Activated effector memory CD4-positive, alpha-beta T cell treated with anti-CD3 and anti-CD28 coated beads, Interleukin-2, amount 50 U/mL, for 16 hours (primary cell): ENCODE measurements at regions not wholly inside any gene's neighbourhood (a gene's known extent, or its start where the extent isn't known, plus 50 kb on each side); places are given as distances from the start of the nearest gene placed in this dataset.

Source experiments
- DNase-seq: peaks from one replicate; pipeline ENCODE4 v3.0.0-alpha.2; 2020

DNA sequence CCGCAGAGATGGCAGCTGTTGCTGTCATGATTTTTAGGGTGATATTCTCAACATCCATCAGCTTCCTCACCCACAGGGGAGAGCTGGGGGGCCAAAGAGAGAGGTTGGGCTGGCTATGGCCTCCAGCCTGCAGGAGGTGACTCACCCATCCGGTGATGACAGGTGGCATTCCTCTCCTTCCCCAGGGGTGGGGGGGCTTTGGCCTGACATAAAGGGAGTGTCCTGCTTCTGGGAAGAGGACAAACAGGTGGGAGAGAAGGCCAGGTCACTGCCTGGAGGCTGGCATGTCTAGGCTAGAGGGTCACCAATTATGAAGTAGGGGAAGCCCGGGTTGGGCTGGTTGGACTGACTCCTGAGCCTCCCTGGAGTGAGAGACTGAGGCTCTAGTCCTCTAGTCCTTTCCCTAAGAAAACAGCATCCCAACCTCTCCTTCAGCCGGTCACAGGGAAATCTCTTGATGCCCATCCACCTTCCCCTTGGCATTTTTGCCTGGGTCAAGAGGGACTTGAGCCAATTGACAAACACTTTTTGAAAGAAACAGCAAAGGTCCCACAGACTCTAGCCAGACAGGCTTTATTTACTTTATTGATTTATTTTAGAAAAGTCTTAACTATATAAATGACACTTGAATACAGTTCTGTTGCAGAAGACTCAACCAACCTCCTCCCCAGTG is 79.8 kb upstream of the ZNF716 start:
- no peak for DNase-seq

DNA sequence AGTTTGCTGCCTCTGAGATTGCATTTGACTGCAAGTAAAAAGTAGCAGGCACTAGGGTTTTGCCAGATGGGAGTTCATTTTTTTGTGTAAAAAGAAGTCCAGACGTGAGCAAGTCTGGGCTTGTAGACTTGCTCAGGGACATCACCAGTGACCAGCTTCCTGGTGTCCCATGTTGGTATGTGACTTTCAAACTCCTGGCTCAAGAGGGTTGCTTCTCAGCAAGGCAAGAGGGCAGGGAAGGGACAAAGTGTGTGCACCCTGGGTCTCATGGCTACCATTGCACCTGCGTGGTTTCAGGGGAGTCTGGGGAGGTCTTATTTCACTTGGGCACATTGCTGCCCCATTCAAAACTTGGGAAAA is 79.3 kb upstream of the ZNF716 start:
- DNase-seq: no peak

DNA sequence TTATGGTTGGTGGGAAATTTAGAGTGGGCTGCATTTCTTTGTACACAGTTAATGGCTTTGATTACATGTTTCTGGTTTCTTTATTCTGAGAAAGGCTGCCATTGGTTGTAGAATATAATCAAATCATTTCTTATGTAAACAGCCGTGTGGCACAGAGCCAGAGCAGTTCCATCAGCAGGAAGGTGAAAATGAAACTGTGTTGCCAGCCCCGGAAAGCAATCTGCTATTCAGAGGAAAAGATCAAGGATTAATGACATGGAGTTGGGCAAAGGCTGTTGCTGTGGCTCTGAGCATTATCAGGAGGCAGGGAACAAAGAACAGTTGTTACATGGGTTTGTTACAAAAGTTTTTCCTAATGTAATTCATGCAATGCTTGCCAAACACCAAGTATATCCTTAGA is 74.2 kb upstream of the ZNF716 start:
- no peak for DNase-seq

DNA sequence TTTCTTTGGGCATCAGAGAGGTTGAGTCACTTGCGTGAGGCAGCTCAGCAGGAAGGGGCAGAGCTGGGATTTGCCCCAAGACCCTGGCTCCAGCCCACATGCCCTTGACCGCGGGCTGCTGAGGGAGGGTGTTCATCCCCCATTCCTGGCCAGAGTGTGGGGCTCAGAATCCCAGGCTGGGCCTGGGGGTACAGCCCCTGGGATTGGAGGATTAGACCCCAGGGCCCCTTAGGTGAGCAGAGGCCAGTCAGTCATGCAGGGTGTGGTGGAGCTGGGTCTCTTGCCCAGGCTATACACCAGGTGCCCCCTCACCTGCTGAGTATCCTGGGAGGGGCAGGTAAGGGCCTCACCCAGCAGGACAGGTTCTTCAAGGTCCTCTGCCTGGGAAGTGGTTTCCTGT is 68.4 kb upstream of the ZNF716 start:
- DNase-seq: no peak

DNA sequence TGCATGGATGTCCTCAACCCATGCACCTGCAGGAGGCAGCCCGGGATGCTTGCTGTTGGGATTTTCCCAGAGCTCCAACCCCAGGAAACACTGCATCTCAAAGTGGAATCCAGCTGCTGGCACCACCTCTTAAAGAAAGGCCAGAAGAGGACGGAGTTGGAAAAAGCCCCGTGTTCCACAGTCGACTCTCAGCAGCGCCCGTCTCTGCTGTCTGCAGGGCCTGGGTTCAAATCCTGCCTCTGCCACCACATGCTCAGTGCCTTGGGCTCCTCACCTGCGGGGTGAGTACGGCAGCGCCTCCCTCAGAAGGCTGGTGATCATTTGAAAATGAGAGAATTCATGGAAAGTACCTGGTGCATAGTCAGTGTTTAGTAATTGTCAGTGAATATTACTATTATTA is 65.6 kb upstream of the ZNF716 start:
- DNase-seq: no peak

DNA sequence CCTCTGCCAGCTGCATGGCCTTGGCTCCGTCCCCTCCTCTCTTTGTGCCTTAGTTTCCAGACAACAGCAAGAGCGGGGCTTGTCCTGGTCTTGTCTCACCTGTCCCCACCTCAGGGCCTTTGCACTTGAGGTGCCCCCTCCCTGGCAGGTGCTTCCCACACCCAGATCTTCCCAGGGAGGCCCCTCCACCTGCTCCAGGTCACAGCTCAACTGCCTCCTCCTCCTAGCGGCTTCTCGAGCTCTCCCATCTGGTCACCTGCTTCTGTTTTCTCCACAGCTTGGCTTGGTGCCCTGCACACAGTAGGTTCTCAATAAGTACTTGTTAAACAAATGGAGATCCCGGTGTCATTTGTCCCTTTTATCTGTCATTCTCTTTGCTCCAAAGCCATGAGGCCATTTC is 64.3 kb upstream of the ZNF716 start:
- no peak for DNase-seq

DNA sequence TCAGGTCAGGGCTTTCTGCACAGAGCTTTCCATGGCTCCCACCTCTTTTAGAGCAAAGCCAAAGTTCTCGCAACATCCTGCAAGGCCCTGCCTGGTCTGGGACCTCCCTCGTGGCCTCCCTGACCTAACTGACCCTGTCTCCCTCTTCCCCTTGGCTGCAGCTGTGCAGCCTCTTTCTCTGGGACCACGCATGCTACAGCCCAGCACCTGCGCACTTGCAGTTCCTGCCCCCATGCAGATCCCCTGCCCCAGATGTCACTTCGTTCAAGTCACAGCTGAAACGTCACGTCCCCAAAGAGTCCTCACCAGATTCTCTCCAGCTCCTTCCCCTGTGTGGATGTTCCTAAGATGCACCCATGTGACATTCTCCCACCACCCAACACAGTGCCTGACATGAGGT is 61.2 kb upstream of the ZNF716 start:
- DNase-seq: no peak

DNA sequence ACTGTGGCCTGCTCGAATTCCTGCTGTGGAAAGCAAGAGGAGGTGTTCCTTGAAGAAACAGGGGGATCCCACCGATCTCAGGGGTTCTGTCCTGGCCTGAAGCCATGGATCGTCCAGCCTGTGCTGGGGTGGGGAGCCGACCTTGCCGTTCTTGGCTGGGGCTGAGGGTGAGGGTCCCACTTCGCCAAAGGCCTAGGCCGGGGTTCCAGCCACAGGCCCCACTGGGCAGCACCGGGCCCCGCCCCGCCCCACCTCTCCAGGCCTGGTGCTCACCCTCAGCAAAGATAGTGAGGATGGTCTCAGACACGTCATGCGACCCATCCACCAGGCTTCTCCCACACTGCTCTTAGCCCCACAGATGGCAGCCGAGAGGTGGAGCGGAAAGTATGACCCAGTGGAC is 51.4 kb upstream of the ZNF716 start:
- no peak for DNase-seq

DNA sequence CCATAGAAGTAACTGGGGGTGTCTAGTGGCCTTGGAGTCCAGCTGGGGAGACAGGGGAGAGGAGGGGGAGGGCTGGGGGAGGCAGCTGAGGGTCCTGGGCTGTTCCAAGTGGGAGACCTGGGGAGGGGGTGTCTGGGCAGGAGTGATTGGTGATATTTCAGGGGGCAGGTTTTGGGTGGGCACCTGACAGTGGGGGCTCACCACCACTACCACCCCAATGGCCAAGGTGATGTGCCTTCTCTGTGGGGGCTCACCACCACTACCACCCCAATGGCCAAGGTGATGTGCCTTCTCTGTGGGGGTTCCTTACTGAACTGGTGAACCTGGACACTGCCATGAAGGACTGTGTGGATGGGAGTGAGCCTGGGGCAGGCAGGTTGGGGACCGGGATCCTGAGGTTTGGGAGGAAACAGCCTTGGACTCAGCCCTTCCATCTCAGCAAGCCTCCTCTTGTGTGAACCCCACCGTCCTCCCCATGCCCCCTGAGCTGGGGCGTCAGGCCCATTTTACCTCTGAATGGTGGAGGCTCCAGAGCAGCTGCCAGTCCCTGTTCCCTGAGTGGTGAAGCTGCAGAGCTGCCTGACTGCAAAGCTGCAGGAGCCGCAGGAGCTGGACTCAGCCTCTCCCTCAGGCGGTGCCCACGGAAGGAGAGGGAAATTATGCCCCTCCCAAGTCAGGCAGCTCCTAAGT is 50.6 kb upstream of the ZNF716 start:
- no peak for DNase-seq

DNA sequence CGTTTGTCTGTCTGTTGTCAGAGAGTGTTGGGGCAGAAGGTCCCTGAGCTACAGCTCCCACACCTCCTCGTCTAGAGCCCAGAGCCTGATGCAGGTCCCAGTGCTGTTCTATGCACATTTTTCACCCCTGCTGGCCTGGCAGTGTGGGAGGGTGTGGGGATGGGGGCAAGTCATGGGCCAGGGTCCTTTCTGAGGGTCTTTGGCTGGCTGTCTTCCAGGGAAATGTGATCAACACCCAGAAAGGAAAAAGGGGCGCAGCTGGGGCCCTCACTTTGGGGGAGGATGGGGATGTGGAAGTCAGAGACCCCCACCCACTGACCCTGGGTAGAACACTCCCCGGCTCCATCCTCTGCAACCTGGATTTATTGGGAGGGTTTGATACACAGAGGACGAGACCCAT is 50.0 kb upstream of the ZNF716 start:
- no peak for DNase-seq
